ENCODE measurements at regions not wholly inside any gene's neighbourhood (a gene's known extent, or its start where the extent isn't known, plus 50 kb on each side); places are given as distances from the start of the nearest gene placed in this dataset.

- H3K4me1 ChIP-seq (ENCODE audit: control insufficient read depth, low read length) = no peaks in the 10 kb centered on the region
- no peaks in the 10 kb centered on the region for H3K36me3 ChIP-seq (ENCODE audit: control insufficient read depth, low read length)
- peaks cover 18% of the 10 kb centered on the region for H3K9me3 ChIP-seq (ENCODE audit: control insufficient read depth, insufficient read depth, low read length)
- H4K20me1 ChIP-seq (ENCODE audit: control insufficient read depth, insufficient read depth, low read depth, low read length) = no peaks in the 10 kb centered on the region
- TF ChIP-seq EZH2phosphoT487 (IDR thresholded peaks at IDR 0.05; ENCODE audit: borderline replicate concordance, low read length) = no peak
- no peak for TF ChIP-seq CTCF (IDR thresholded peaks at IDR 0.05; ENCODE audit: low read depth, low read length, poor library complexity, severe bottlenecking)
- no peaks in the 10 kb centered on the region for H3K9me2 ChIP-seq (replicated peaks; ENCODE audit: control insufficient read depth, low read length)
- no peaks in the 10 kb centered on the region for H3K27me3 ChIP-seq (ENCODE audit: control insufficient read depth, low read length)
- no peak overlapping the region for H3K4me2 ChIP-seq (ENCODE audit: low read length)
- H3K27ac ChIP-seq (ENCODE audit: low read depth, low read length) = no peak overlapping the region
- no peak overlapping the region for H3K4me3 ChIP-seq (ENCODE audit: low read length)
- H3F3A ChIP-seq (ENCODE audit: control insufficient read depth, insufficient read depth) = no peaks in the 10 kb centered on the region
- H3K79me2 ChIP-seq (ENCODE audit: control insufficient read depth, low read length) = no peaks in the 10 kb centered on the region
Measured at GRCh38 chr1:2962061-2962460, 59.2 kb upstream of the ACTRT2 start.

- Histone ChIP-seq H3K9me2 (replicated peaks; ENCODE audit: control insufficient read depth, low read length) (no peaks in the 10 kb centered on the region), H3K4me1 (ENCODE audit: control insufficient read depth, low read length) (no peaks in the 10 kb centered on the region), H3K36me3 (ENCODE audit: control insufficient read depth, low read length) (no peaks in the 10 kb centered on the region), H3K4me3 (ENCODE audit: low read length) (no peak overlapping the region), H3K27ac (ENCODE audit: low read depth, low read length) (no peak overlapping the region), H4K20me1 (ENCODE audit: control insufficient read depth, insufficient read depth, low read depth, low read length) (no peaks in the 10 kb centered on the region), H3K27me3 (ENCODE audit: control insufficient read depth, low read length) (no peaks in the 10 kb centered on the region), H3K79me2 (ENCODE audit: control insufficient read depth, low read length) (no peaks in the 10 kb centered on the region), H3F3A (ENCODE audit: control insufficient read depth, insufficient read depth) (no peaks in the 10 kb centered on the region), H3K9me3 (ENCODE audit: control insufficient read depth, insufficient read depth, low read length) (peaks cover 16% of the 10 kb centered on the region), H3K4me2 (ENCODE audit: low read length) (no peak overlapping the region)
- TF ChIP-seq EZH2phosphoT487 (IDR thresholded peaks at IDR 0.05; ENCODE audit: borderline replicate concordance, low read length) (no peak), CTCF (IDR thresholded peaks at IDR 0.05; ENCODE audit: low read depth, low read length, poor library complexity, severe bottlenecking) (no peak)
Measured at GRCh38 chr1:2962541-2962940, 58.7 kb upstream of the ACTRT2 start.

GRCh38 chr1:2962946-2963345, 58.3 kb upstream of the ACTRT2 start:
- Histone ChIP-seq H3K36me3 (ENCODE audit: control insufficient read depth, low read length) (no peaks in the 10 kb centered on the region), H3K4me3 (ENCODE audit: low read length) (no peak overlapping the region), H3K4me2 (ENCODE audit: low read length) (no peak overlapping the region), H3K4me1 (ENCODE audit: control insufficient read depth, low read length) (no peaks in the 10 kb centered on the region), H3K27ac (ENCODE audit: low read depth, low read length) (no peak overlapping the region), H3K9me3 (ENCODE audit: control insufficient read depth, insufficient read depth, low read length) (peaks cover 13% of the 10 kb centered on the region; the same call in 1 of the 2 replicates), H3K79me2 (ENCODE audit: control insufficient read depth, low read length) (no peaks in the 10 kb centered on the region), H4K20me1 (ENCODE audit: control insufficient read depth, insufficient read depth, low read depth, low read length) (no peaks in the 10 kb centered on the region), H3F3A (ENCODE audit: control insufficient read depth, insufficient read depth) (no peaks in the 10 kb centered on the region), H3K9me2 (replicated peaks; ENCODE audit: control insufficient read depth, low read length) (no peaks in the 10 kb centered on the region), H3K27me3 (ENCODE audit: control insufficient read depth, low read length) (no peaks in the 10 kb centered on the region)
- TF ChIP-seq CTCF (IDR thresholded peaks at IDR 0.05; ENCODE audit: low read depth, low read length, poor library complexity, severe bottlenecking) = no peak
- TF ChIP-seq EZH2phosphoT487 (IDR thresholded peaks at IDR 0.05; ENCODE audit: borderline replicate concordance, low read length) = no peak

- no peaks in the 10 kb centered on the region for H3K4me1 ChIP-seq (ENCODE audit: control insufficient read depth, low read length)
- no peaks in the 10 kb centered on the region for H3K36me3 ChIP-seq (ENCODE audit: control insufficient read depth, low read length)
- no peak overlapping the region for H3K4me2 ChIP-seq (ENCODE audit: low read length)
- H4K20me1 ChIP-seq (ENCODE audit: control insufficient read depth, insufficient read depth, low read depth, low read length) = no peaks in the 10 kb centered on the region
- H3K27ac ChIP-seq (ENCODE audit: low read depth, low read length) = no peak overlapping the region
- no peak overlapping the region for H3K4me3 ChIP-seq (ENCODE audit: low read length)
- H3K27me3 ChIP-seq (ENCODE audit: control insufficient read depth, low read length) = no peaks in the 10 kb centered on the region
- no peaks in the 10 kb centered on the region for H3K9me2 ChIP-seq (replicated peaks; ENCODE audit: control insufficient read depth, low read length)
- H3F3A ChIP-seq (ENCODE audit: control insufficient read depth, insufficient read depth) = no peaks in the 10 kb centered on the region
- no peaks in the 10 kb centered on the region for H3K79me2 ChIP-seq (ENCODE audit: control insufficient read depth, low read length)
- TF ChIP-seq CTCF (IDR thresholded peaks at IDR 0.05; ENCODE audit: low read depth, low read length, poor library complexity, severe bottlenecking) = no peak
- no peak for TF ChIP-seq EZH2phosphoT487 (IDR thresholded peaks at IDR 0.05; ENCODE audit: borderline replicate concordance, low read length)
- H3K9me3 ChIP-seq (ENCODE audit: control insufficient read depth, insufficient read depth, low read length) = no peaks in the 10 kb centered on the region
Measured at GRCh38 chr1:2965676-2966075, 55.6 kb upstream of the ACTRT2 start.

Data from DOHH2 (cell line).